NCI-H2029 (cell line): ENCODE measurements at regions not wholly inside any gene's neighbourhood (a gene's known extent, or its start where the extent isn't known, plus 50 kb on each side); places are given as distances from the start of the nearest gene placed in this dataset.
A peak's percentile ranks its signal among the peaks of the same experiment; 100 is the strongest.

ENCODE experiments used
- DNase-seq: peaks from one replicate; lab custom pipeline; 2025; lab: John Stamatoyannopoulos, UW

- DNase-seq = no peak
Observed at GRCh38 chr3:176723758-176724393, 473.4 kb downstream of the TBL1XR1 start.

- DNase-seq = no peak
Observed at GRCh38 chr3:176714034-176714433, 483.2 kb downstream of the TBL1XR1 start.

- DNase-seq = no peak
Observed at GRCh38 chr3:176712191-176712590, 485.1 kb downstream of the TBL1XR1 start.

- no peak for DNase-seq
Observed at GRCh38 chr3:176699288-176699687, 498.0 kb downstream of the TBL1XR1 start.

- no peak for DNase-seq
Observed at GRCh38 chr3:176697284-176697889, 499.9 kb downstream of the TBL1XR1 start.

- no peak for DNase-seq
Observed at GRCh38 chr3:176696816-176697215, 500.5 kb downstream of the TBL1XR1 start.

- peak; percentile 5 for DNase-seq
Observed at GRCh38 chr3:176692966-176693785, 504.1 kb downstream of the TBL1XR1 start.

- DNase-seq = no peak
Observed at GRCh38 chr3:176692199-176692965, 504.9 kb downstream of the TBL1XR1 start.

GRCh38 chr3:176690083-176690869 lies 507.0 kb downstream of the TBL1XR1 start:
- no peak for DNase-seq

GRCh38 chr3:176687754-176688153 lies 509.5 kb downstream of the TBL1XR1 start:
- no peak for DNase-seq

- DNase-seq = no peak
Observed at GRCh38 chr3:176683382-176683781, 513.9 kb downstream of the TBL1XR1 start.

- peak; percentile 58 for DNase-seq
Observed at GRCh38 chr3:176663837-176664831, 533.1 kb downstream of the TBL1XR1 start.

- DNase-seq = no peak
Observed at GRCh38 chr3:176663387-176663786, 533.9 kb downstream of the TBL1XR1 start.

- DNase-seq = no peak
Observed at GRCh38 chr3:176661432-176661964, 535.8 kb downstream of the TBL1XR1 start.

- DNase-seq = no peak
Observed at GRCh38 chr3:176655404-176656094, 541.7 kb downstream of the TBL1XR1 start.

GRCh38 chr3:176651622-176652021 lies 545.7 kb downstream of the TBL1XR1 start:
- no peak for DNase-seq

GRCh38 chr3:176650478-176650877 lies 546.8 kb downstream of the TBL1XR1 start:
- no peak for DNase-seq

GRCh38 chr3:176647987-176648386 lies 549.3 kb downstream of the TBL1XR1 start:
- DNase-seq = no peak

- DNase-seq = no peak
Observed at GRCh38 chr3:176633511-176633910, 563.8 kb downstream of the TBL1XR1 start.
